ENCODE measurements at regions not wholly inside any gene's neighbourhood (a gene's known extent, or its start where the extent isn't known, plus 50 kb on each side); places are given as distances from the start of the nearest gene placed in this dataset.

DNA sequence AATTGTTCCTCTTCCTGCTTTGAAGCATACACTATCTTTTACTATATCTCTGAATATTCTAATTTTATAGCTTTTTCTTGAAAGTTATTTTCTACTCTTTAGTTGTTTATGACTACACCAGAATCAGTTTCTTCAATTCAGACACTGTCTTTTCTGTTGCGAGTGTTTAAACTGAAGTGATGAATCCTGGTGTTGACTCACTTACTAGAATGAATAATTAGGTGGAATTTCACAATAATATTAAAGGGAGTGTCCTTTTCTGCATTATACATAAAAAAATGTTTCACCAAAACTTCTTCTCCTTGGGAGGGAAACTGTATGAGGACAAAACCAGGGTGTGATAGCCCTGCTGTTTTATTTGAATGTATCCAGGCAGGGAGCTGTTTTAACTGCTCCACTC lies 1383.1 kb downstream of the C4orf33 start:
- Histone ChIP-seq H3K9me3 (ENCODE audit: low read depth, low read length) (no peaks in the 10 kb centered on the region), H3K9ac (ENCODE audit: insufficient read length) (no peak overlapping the region), H3K36me3 (ENCODE audit: insufficient read depth, low read length) (no peaks in the 10 kb centered on the region), H3K4me3 (no peak overlapping the region), H3K27ac (no peak overlapping the region)
- DNase-seq (ENCODE audit: low read depth, low spot score), result no peak
- TF ChIP-seq FOXP2 (optimal IDR thresholded peaks at IDR 0.05; ENCODE audit: control extremely low read depth, extremely low read length, insufficient read depth) (no peak), POLR2AphosphoS5 (IDR thresholded peaks at IDR 0.05; ENCODE audit: borderline replicate concordance, low read depth, low read length) (no peak), EZH2 (IDR thresholded peaks at IDR 0.05) (no peak)

DNA sequence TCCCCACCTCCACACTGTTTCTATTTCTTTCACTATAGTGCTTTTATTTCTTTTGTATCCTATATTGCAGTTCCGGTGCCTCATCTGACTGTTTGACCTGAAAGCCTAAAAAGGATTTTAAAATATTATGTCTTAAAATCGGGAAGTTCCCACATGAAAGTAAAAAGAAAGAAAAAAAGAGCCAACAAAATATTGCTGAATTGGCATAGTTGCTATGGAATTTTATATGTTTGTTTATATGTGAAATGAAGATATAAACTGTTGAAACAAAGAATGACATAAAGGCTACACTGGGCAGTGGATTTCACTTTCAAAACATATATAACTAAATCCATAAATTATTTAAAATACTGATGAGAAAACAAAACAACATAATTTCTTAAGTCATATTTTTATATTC lies 1383.7 kb downstream of the C4orf33 start:
- Histone ChIP-seq H3K4me3 (no peak overlapping the region), H3K9me3 (ENCODE audit: low read depth, low read length) (no peaks in the 10 kb centered on the region), H3K36me3 (ENCODE audit: insufficient read depth, low read length) (no peaks in the 10 kb centered on the region), H3K27ac (no peak overlapping the region), H3K9ac (ENCODE audit: insufficient read length) (no peak overlapping the region)
- TF ChIP-seq EZH2 (IDR thresholded peaks at IDR 0.05), result no peak
- TF ChIP-seq POLR2AphosphoS5 (IDR thresholded peaks at IDR 0.05; ENCODE audit: borderline replicate concordance, low read depth, low read length), result no peak
- no peak for TF ChIP-seq FOXP2 (optimal IDR thresholded peaks at IDR 0.05; ENCODE audit: control extremely low read depth, extremely low read length, insufficient read depth)
- no peak for DNase-seq (ENCODE audit: low read depth, low spot score)

DNA sequence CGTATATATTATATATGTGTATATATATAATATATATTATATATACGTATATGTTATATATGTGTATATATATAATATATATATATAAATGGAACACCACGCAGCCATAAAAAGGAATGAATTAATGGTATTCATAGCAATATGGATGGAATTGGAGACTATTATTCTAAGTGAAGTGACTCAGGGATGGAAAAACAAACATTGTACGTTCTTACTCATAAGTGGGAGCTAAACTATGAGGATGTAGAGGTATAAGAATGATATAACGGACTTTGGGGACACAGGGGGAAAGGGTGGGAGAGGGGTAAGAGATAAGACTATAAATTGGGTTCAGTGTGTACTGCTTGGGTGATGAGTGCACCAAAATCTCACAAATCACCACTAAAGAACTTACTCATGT lies 1388.9 kb downstream of the C4orf33 start:
- H3K36me3 ChIP-seq (ENCODE audit: insufficient read depth, low read length), result no peaks in the 10 kb centered on the region
- H3K27ac ChIP-seq, result no peak overlapping the region
- H3K9ac ChIP-seq (ENCODE audit: insufficient read length), result no peak overlapping the region
- TF ChIP-seq POLR2AphosphoS5 (IDR thresholded peaks at IDR 0.05; ENCODE audit: borderline replicate concordance, low read depth, low read length) (no peak), FOXP2 (optimal IDR thresholded peaks at IDR 0.05; ENCODE audit: control extremely low read depth, extremely low read length, insufficient read depth) (no peak), EZH2 (IDR thresholded peaks at IDR 0.05) (no peak)
- no peaks in the 10 kb centered on the region for H3K9me3 ChIP-seq (ENCODE audit: low read depth, low read length)
- no peak for DNase-seq (ENCODE audit: low read depth, low spot score)
- no peak overlapping the region for H3K4me3 ChIP-seq

DNA sequence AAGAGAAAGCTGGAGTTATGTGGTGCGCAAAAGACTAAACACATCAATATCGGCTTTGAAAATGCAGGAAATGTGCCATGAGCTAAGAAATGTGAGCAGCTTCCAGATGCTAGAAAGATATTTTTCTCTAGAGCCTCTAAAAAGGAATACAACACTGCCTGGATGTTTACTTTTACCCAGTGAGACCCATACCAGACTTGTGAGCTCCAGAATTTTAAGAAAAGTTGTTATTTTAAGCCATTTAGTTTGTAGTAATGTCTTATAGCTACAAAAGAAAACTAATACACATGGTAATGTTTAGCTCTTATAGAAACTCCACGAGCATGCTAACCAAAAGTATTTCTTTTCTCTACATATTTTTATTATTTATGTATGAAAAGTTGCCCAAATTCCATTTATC lies 1389.4 kb downstream of the C4orf33 start:
- H3K27ac ChIP-seq, result peak overlapping the region; percentile 67; the same call in 1 of the 2 replicates
- no peak for DNase-seq (ENCODE audit: low read depth, low spot score)
- H3K9ac ChIP-seq (ENCODE audit: insufficient read length), result no peak overlapping the region
- no peak overlapping the region for H3K4me3 ChIP-seq
- no peaks in the 10 kb centered on the region for H3K36me3 ChIP-seq (ENCODE audit: insufficient read depth, low read length)
- TF ChIP-seq EZH2 (IDR thresholded peaks at IDR 0.05), result no peak
- no peak for TF ChIP-seq POLR2AphosphoS5 (IDR thresholded peaks at IDR 0.05; ENCODE audit: borderline replicate concordance, low read depth, low read length)
- TF ChIP-seq FOXP2 (optimal IDR thresholded peaks at IDR 0.05; ENCODE audit: control extremely low read depth, extremely low read length, insufficient read depth), result no peak
- H3K9me3 ChIP-seq (ENCODE audit: low read depth, low read length), result no peaks in the 10 kb centered on the region

DNA sequence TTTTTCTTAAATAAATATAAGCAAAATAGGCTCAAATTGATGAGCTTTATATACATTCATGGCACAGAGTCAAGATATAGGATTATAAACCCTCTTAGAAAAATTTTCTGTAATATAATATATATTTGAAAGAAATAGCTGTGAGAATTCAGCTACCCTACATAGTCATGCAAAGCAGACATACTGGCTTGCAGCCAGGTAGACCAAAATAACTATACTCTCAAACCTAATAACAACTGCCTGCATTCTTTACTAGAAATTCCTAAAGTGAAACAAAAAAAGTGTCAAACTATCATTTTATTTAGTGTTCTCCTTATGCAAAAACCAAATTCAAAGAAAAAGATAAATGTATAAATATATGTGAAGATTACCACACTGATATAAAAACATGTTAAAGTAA lies 1390.2 kb downstream of the C4orf33 start:
- no peaks in the 10 kb centered on the region for H3K36me3 ChIP-seq (ENCODE audit: insufficient read depth, low read length)
- H3K27ac ChIP-seq, result no peak overlapping the region; the same call in 1 of the 2 replicates
- DNase-seq (ENCODE audit: low read depth, low spot score), result no peak
- H3K9ac ChIP-seq (ENCODE audit: insufficient read length), result no peak overlapping the region
- H3K4me3 ChIP-seq, result no peak overlapping the region
- H3K9me3 ChIP-seq (ENCODE audit: low read depth, low read length), result no peaks in the 10 kb centered on the region
- TF ChIP-seq EZH2 (IDR thresholded peaks at IDR 0.05) (no peak), FOXP2 (optimal IDR thresholded peaks at IDR 0.05; ENCODE audit: control extremely low read depth, extremely low read length, insufficient read depth) (no peak), POLR2AphosphoS5 (IDR thresholded peaks at IDR 0.05; ENCODE audit: borderline replicate concordance, low read depth, low read length) (no peak)

DNA sequence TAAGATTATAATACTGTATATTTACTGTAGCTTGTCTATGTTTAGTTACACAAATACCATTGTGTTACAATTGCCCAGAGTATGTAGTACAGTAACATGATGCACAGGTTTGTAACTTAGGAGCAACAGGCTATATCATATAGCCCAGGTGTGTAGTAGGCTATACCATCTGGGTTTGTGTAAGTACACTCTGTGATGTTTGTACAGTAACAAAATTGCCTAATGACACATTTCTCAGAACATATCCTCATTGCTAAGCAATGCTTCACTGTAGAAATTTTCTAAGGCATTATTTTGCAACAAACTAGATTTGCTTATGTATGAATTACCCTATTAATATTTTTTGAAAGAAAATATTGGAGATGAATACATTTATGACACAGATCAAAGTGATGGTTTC lies 1390.9 kb downstream of the C4orf33 start:
- Histone ChIP-seq H3K36me3 (ENCODE audit: insufficient read depth, low read length) (no peaks in the 10 kb centered on the region), H3K9me3 (ENCODE audit: low read depth, low read length) (no peaks in the 10 kb centered on the region), H3K27ac (no peak overlapping the region), H3K4me3 (no peak overlapping the region), H3K9ac (ENCODE audit: insufficient read length) (no peak overlapping the region)
- TF ChIP-seq EZH2 (IDR thresholded peaks at IDR 0.05) (no peak), POLR2AphosphoS5 (IDR thresholded peaks at IDR 0.05; ENCODE audit: borderline replicate concordance, low read depth, low read length) (no peak), FOXP2 (optimal IDR thresholded peaks at IDR 0.05; ENCODE audit: control extremely low read depth, extremely low read length, insufficient read depth) (no peak)
- DNase-seq (ENCODE audit: low read depth, low spot score), result no peak

DNA sequence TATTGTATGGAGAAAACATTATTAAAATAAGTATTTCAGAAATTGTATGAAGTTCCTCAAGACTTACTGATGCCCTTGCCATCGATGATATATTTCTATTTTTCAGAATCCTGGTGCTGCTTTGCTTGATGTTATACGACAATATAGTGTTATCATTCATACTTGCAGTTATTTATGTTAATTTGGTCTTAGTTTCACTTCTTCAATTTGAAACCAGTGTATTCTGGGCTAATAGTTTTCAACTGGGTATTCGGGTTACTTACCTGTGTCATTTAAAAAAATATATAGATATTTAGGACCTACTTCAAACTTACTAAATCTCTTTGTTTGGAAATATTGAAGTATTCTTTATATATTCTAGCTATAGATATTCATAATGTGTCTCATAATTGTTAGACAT lies 1414.7 kb downstream of the C4orf33 start:
- H3K27ac ChIP-seq, result no peak overlapping the region
- H3K4me3 ChIP-seq, result no peak overlapping the region
- no peaks in the 10 kb centered on the region for H3K36me3 ChIP-seq (ENCODE audit: insufficient read depth, low read length)
- H3K9ac ChIP-seq (ENCODE audit: insufficient read length), result no peak overlapping the region
- H3K9me3 ChIP-seq (ENCODE audit: low read depth, low read length), result no peaks in the 10 kb centered on the region
- DNase-seq (ENCODE audit: low read depth, low spot score), result no peak
- no peak for TF ChIP-seq POLR2AphosphoS5 (IDR thresholded peaks at IDR 0.05; ENCODE audit: borderline replicate concordance, low read depth, low read length)

DNA sequence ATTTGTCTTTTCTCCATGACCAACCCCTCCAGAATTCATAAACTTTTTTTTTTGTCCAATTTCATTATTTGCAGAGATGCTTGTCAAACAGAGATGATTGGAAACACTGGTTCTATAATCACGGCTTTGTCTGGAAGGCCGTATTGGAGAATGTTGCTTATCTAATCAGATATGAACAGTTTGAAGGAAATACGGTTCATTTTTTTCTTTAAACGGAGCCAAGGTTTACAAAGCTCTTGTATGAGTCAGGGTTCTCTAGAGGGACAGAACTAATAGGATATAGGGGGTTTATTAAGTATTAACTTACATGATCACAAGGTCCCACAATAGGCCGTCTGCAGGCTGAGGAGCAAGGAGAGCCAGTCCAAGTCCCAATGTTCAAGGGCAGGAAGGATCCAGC lies 1415.8 kb downstream of the C4orf33 start:
- Histone ChIP-seq H3K9me3 (ENCODE audit: low read depth, low read length) (no peaks in the 10 kb centered on the region), H3K4me3 (no peak overlapping the region), H3K36me3 (ENCODE audit: insufficient read depth, low read length) (no peaks in the 10 kb centered on the region), H3K9ac (ENCODE audit: insufficient read length) (no peak overlapping the region), H3K27ac (no peak overlapping the region)
- TF ChIP-seq EZH2 (IDR thresholded peaks at IDR 0.05), result no peak
- no peak for TF ChIP-seq POLR2AphosphoS5 (IDR thresholded peaks at IDR 0.05; ENCODE audit: borderline replicate concordance, low read depth, low read length)
- no peak for TF ChIP-seq FOXP2 (optimal IDR thresholded peaks at IDR 0.05; ENCODE audit: control extremely low read depth, extremely low read length, insufficient read depth)
- no peak for DNase-seq (ENCODE audit: low read depth, low spot score)

DNA sequence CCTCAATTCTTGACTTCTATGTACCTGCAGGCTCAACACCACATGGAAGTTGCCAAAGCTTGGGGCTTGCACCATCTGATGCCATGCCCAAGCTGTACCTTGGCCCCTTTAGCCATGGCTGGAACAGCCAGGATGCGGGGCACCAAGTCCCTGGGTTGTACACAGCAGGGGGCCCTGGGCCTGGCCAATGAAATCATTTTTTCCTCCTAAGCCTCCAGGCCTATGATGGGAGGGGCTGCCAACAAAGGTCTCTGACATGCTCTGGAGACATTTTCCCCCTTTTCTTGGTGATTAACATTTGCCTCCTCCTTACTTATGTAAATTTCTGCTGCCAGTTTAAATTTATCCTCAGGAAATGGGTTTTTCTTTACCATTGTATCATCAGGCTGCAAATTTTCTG lies 1428.1 kb downstream of the C4orf33 start:
- H3K27ac ChIP-seq, result no peak overlapping the region
- no peak for TF ChIP-seq FOXP2 (optimal IDR thresholded peaks at IDR 0.05; ENCODE audit: control extremely low read depth, extremely low read length, insufficient read depth)
- no peak for TF ChIP-seq POLR2AphosphoS5 (IDR thresholded peaks at IDR 0.05; ENCODE audit: borderline replicate concordance, low read depth, low read length)
- no peak for TF ChIP-seq EZH2 (IDR thresholded peaks at IDR 0.05)
- no peak overlapping the region for H3K4me3 ChIP-seq
- no peak for DNase-seq (ENCODE audit: low read depth, low spot score)
- no peak overlapping the region for H3K9ac ChIP-seq (ENCODE audit: insufficient read length)
- H3K9me3 ChIP-seq (ENCODE audit: low read depth, low read length), result no peaks in the 10 kb centered on the region
- H3K36me3 ChIP-seq (ENCODE audit: insufficient read depth, low read length), result no peaks in the 10 kb centered on the region

Measured in SK-N-MC (cell line).